Nucleus accumbens (tissue), 56 donors: ENCODE measurements at regions not wholly inside any gene's neighbourhood (a gene's known extent, or its start where the extent isn't known, plus 50 kb on each side); places are given as distances from the start of the nearest gene placed in this dataset.
A peak's percentile ranks its signal among the peaks of the same experiment; 100 is the strongest.

ENCODE experiments used
- DNase-seq, 56 donors: peaks; one replicate each; lab custom pipeline; 2025; lab: John Stamatoyannopoulos, UW

DNA sequence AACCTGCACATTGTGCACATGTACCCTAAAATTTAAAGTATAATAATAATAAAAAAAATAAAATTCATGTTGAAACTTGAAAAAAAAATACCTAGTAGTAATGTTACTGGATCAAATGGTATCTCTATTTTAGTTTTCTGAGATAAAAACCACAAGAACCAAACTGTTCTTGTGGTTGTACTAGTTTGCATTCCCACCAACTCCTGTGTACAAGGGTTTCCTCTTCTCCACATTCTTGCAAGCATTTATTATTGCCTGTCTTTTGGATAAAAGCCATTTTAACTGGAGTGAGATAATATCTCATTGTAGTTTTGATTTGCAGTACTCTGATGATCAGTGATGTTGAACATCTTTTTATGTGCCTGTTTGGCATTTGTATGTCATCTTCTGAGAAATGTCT lies 177.7 kb downstream of the KIF20B start:
- DNase-seq: no peak

DNA sequence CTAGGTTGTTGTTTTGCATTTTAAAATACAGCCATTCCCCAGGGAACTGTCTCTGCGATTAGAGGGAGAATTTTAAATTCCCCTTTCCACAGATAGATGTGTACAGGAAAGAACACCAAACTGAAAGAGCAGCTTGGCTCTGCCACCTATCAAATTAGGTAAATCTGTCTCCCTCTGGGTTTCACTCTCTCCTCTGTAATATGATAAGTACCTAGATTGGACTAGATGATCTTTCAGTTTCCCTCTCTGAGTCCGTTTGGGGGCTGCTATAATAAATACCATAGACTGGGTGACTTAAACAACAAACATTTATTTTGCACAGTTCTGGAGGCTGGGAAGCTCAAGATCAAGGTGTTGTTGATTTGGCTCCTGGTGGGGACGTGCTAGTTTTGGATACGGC lies 186.0 kb downstream of the KIF20B start:
- DNase-seq: no peak

DNA sequence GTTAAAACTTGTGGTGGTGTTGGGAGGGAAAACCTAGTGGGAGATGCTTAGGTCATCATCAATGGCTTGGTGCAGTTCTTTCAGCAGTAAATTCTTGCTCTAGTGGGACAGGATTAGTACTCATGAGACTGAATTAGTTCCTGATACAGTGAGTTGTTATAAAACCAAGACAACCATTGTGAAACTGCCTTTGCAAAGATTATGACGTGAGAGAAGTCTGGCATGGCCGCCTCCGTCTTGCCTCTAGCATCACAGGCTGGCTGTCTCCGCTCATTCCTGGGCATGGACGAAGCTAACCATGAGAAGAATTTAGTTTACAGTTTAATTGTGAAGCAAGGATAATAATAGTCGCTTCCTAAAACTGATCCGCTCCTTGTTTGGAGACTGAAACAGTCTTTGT lies 186.4 kb downstream of the KIF20B start:
- DNase-seq: no peak

DNA sequence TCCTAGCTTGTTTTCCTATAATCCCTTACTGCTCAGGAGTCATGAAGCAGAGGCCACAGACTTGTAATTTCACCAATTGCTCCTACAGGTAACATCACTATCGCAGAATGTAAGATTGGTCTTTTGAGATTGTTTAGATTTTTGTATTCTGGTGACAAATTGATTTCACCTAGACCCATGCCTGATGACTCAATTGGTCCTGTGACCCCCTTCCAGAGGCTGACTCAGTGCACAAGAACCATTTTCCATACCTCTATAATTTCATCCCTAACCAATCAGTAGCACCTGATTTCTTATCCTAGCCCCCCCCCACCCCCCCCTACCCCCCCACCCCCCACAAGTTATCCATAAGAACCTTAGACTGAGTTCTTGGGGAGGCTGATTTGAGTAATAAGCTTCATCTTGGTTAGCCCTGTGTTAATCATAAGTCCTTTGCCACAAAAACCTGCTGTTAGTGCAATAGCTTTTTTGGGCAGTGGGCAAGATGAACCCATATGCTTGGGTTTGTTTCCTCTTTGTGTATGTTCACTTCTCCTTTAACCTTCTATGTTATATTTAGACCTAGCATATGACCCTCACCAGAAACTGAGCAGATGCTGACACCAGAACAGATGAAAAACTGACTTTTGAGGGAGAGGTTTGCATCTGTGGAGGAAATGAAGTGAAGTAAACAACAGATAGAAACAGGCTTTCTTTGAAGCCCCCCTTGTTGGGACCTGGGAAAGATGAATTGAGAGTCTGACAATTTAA lies 187.1 kb downstream of the KIF20B start:
- DNase-seq: peak in 1 of 56 donors; percentile 5

DNA sequence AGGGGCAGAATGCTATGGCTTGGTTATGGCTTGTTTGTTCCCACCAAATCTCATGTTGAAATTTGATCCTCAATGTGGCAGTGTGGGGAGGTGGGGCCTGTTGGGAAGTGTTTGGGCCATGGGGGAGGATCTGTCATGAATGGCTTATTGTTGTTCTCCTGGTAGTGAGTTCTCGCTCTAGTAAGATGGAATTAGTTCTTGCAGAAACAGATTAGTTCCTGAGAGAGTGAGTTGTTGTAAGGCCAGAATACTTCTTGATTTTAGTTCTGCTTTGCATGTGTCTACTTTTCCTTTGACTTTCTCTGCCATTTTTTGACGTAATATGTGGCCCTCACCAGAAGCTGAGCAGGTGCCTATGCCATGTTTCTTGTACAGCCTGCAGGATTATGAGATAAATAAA lies 188.2 kb downstream of the KIF20B start:
- peak in 1 of 56 donors; percentile 4 for DNase-seq

DNA sequence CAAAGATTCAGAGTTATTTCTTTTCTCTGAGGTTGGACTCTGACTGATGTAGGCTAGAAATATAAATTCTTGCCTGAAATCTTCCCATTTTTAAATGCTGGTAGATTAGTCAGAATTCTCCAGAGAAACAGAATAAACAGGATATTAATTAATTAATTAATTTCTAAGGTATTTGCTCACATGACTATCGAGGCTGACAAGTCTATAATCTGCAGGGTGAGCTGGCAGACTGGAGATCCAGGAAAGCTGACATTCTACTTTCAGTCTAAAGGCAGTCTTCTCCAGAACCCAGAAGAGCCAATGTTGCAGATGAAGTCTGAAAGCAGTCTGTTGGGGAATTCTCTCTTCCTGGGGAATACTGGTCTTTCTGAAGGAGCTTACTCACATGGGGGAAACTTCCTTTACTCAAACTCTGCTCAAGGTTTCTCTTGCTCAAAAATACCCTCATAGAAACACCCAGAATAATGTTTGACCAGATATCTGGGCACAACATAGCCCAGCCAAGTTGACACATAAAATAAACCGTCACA lies 189.7 kb downstream of the KIF20B start:
- DNase-seq: no peak

DNA sequence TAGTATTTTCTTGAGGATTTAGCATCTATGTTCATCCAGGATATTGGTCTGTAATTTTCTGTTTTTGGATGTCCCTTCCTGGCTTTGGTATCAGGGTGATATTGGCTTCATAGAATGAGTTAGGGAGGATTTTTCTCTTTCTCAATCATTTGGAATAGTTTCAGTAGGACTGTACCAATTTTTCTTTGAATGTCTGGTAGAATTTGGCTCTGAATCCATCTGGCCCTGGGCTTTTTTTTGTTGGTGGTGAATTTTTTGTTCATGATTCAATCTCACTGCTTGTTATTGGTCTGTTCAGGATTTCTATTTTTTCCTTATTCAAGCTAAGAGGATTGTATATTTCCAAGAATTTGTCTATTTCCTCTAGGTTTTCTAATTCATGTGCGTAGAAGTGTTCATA lies 192.7 kb downstream of the KIF20B start:
- no peak for DNase-seq

DNA sequence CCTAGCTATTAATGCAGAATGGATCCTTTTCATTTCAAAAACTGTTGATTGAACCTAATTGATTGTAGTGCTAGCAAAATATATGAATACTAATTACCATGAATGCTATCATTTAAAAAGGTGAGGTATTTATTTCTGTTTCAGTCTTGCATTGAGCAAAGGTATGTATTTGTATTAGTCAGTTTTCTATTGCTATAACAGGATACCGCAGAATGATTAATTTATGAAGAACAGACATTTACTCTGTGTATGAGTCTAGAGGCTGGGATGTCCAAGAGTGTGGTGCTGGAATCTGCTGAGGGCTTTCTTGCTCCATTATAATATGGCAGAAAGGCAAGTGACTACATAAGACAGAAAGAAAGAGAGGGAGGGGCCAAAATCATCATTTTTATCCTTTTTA lies 199.2 kb downstream of the KIF20B start:
- no peak for DNase-seq

DNA sequence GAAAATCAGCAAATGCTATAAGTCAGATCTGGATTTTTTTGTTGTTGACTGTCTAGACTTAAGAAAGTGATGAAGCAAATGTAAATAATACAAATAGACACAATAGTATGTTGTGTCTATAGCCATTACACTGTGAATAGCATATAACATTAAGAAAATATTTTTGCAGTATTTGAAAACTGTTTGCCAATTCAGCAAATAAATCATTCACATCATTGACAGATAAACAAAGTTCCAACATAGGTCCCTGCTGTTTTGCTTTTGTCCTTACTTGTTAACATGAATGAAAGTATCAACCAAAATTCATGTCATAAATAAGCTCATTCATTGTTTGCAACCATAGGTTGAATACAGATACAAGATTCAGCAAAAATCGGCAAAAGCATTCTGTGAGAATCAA lies 200.5 kb downstream of the KIF20B start:
- no peak for DNase-seq

DNA sequence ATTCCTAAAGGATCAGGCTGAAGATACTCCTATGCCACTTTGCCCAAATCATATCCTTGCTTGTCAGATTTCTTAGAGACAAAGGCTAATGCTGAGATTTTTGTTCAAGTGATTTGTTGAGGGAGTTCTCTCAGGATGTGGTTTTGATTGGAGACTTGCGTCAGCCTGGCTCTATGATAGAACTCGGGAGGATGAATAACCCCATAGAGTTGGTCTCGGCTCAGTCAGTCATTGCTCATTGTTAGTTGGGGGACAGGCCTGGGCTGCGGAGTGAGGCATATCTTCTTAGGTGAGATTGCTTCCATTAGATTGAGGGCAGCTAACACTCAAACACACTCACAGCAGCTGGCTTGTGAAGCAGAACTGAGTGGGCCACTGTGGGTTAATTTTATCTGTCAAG lies 203.4 kb downstream of the KIF20B start:
- DNase-seq: no peak

DNA sequence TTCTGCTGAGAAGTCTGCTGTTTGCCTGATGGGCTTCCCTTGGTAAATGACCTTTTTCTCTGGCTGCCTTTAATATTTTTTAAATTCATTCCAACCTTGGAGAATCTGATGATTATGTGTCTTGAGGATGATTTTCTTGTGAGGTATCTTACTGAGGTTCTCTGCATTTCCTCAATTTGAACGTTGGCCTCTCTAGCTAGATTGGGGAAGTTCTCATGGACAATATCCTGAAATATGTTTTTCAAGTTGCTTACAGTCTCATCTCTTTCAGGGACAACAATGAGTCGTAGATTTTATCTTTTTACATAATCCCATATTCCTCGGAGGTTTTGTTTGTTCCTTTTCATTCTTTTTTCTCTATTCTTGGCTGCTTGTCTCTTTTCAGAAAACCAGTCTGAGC lies 208.4 kb downstream of the KIF20B start:
- no peak for DNase-seq

DNA sequence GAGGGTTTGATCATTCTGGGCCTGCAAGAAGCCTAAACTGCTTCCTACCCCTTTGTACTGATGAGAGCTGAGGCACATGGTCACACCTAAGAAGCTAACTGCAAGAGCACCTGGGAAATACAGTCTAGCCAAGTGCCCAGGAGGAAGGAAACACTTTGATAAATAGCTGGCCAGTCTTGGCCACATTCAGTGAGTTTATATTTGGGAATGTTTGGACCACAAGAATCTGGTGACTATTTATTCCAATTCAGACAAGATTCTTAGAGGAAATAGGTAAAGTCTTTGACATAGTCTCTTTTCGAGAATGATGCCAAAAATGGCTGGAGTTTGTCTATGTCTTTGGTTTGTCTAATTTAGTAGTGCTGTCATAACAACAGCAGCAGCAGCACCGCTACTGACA lies 213.6 kb downstream of the KIF20B start:
- no peak for DNase-seq

DNA sequence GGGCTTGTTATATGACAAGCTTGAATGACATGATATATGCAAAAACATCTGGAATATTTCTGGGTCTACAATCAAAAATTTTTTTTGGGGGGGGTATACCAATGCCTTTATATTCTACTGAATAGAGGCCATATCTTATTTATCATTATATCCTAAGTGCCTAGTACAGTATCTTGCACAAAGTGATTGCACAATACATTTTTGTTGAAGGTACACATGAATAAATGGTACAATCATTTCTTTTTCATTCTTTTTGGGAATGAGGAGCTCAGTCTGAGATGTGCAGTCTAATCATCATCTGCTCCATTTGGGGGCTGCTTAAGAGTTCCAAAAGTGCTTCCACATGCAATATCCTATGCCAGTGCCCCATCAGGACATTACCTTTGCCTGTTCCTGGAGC lies 214.6 kb downstream of the KIF20B start:
- no peak for DNase-seq

DNA sequence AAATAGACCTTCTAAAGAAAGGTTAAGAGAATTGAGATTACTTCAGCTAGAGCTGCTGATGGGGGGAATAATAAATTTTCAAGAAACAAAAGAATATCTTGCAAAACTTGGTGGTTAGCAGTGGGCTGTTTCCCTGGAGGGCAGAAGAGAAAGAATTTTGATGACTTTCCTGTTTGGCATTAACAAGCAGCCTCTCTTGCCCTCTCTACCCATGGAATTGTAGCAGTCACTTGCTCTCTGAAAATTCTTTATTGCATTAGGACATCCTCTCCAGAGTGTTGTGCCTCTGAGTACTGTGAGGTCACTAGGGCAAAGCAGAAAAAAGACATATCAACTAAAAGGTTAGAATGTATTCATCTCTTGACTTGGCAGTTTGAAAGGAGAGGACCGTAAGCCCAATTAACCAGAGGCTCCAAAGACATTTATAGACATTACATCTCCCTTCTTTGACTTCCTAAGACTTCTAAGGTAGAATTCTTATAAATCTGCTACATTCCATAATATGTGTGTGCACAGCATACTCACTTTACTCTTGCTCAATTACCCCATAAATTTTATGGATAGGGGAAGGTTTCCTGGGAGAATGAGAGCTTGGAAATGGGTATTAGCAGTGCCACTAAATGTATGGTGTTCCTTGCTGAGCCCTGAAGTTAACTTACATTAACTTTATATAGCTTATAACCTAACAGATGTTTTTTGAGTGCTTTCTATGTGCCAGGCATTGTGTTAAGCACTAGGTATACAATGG lies 215.3 kb downstream of the KIF20B start:
- no peak for DNase-seq

DNA sequence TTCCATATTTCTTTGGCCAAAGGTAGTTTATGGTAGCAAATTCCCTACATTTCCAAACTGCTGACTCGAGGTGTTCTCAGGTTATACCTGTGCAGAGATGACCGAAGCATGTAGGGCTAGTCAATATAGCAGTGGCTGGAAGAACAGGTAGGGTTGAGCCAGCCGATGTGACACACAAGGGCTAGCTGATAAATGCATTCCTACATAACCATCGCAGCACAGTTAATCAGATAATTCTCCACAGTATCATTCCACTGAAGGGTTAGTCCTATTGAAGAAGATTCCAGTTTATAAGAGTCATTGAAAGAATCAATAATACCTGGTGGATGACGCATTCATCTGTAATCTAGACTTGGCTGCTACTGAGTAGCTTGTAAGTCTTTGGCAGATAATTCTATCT lies 220.0 kb downstream of the KIF20B start:
- no peak for DNase-seq

DNA sequence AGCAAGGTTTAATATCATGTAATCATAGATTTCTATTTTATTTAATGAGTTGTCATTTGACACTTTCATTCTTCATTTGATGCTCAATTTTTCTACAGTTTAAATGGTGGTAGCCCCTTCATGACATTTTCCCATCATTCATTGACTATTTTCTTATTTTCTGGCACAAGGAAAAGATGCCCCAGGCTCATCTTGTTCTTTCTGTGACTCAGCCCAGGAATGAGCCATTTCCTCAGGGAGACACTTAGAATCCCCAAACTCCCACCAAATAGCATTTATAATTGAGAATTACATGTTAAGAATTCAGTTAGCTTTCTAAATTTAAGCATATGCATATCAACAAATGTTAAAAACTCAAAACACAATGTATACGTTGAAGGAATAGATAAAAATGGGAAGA lies 222.3 kb downstream of the KIF20B start:
- DNase-seq: no peak

DNA sequence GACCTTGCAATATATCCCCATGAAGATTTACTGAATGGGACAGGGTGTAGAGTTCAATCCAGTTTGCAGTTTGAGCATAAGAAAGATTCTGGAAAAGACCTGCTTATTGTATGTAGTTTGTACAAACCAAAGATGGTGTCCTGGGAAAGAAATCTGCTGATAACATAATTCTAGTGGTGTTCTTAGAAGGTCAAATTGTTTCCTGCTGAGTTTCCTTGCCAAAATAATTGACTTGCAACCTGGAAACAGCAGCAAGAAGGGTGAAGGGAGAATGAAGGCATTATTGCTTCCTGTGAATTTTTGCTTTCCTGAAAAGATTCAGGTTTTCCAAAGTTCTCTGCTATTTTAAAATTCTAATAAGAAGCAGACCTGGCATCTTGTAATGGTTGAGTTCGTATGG lies 222.9 kb downstream of the KIF20B start:
- DNase-seq: no peak

DNA sequence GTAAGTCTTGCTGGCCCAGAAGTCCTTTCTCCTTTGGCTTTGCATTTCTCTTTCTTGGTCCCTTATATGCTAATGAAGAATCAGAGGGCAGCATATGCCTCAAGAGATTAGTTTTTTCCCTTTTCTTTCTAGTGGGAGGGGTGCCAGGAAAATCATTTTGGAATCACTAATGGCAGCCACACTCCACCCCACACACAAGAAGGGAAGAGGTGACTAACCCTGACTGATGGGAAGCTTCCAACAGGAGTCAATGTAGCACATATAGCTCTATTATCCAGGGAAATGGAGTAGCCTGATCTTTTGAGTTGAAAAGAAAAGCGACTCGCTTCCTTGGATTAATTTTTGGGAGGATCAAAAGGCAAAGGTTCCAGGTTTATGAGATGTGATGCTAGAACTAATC lies 225.3 kb downstream of the KIF20B start:
- DNase-seq: no peak

DNA sequence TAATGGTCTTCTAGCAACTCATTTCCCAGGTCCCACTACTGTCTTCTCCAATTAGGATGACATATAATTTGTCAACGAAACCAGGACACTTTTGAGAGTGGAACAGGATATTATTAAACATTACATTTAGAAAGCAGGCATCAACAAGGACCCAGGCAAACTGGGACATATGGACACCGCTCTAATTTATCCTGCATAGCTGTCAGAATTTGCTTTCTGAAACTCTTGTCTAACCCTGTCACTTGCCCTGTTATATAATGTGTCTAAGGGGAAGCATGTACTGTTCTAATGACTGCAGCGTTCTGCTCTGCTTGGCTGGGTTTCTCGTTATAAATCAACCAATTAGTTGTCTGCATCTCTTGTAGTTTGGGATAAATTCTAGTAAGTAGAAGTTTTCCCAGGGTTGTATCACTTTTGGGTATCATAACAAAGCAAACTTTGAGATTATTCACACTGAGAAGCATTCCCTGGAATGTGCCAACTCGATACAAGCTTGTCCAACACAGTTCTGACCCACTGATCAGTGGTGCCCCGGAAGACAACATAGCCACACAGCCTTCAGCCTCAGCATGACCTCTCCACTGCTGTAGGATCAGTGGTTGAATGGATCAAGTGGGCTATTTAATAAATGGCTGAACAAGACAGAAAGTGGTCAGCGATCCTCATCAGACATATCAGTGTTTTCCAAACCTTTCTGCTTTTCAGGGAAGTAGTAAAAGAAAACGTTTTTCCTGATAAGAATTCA lies 228.1 kb downstream of the KIF20B start:
- no peak for DNase-seq

DNA sequence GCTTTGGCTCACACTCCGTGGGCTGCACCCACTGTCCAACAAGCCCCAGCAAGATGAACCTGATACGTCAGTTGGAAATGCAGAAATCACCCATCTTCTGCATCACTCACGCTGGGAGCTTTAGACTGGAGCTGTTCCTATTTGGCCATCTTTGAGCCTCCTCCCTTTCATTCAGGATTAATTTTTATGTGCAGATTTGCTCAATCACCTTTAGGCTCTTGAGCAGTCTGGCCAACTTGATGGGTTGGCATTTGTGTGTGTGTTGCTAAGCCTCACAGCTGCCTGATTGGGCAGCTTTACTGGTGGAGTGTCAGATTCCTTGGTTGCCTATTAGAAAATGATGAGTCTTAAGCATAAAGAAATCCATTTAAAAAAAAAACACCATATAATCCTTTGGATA lies 236.1 kb downstream of the KIF20B start:
- DNase-seq: no peak

DNA sequence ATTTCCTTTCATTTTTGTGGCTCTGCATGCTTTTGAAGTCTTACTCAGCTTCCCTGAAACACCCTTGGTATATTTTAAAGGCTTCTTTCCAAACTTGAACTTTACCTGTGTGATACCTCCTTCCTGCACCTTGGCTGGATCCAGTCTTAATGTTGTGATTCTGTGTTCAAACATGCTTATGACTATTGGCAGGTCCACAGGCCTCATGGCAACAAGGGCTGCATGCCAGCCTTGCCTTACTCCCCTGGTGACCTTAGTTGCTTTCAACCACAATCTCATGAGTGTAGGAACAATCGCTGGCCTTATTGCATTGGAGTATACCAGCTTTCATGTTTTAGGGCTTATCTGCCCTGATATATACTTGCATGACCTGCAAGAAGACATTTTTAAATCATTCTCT lies 238.7 kb downstream of the KIF20B start:
- no peak for DNase-seq
